Esophagus squamous epithelium (tissue), 4 donors: ENCODE measurements at regions not wholly inside any gene's neighbourhood (a gene's known extent, or its start where the extent isn't known, plus 50 kb on each side); places are given as distances from the start of the nearest gene placed in this dataset.

Experiments
- POLR2A ChIP-seq, 4 donors: fragments of 450-650 bp; IDR thresholded peaks; one replicate each; pipeline ENCODE4 v1.6.1; 2017; ENCODE audit warnings: antibody characterized with exemption in 4 of 4, mild to moderate bottlenecking in 4 of 4, moderate library complexity in 3 of 4
- TF ChIP-seq, protein P1 (sequence below), 6 experiments: fragments of 450-650 bp in 4 of 6; fragments of 200-600 bp in 2 of 6; sonication (generic) in 2 of 6; IDR thresholded peaks; one replicate each; pipeline ENCODE4 v1.5.1; 2016 to 2019; ENCODE audit warnings: antibody characterized with exemption in 6 of 6, mild to moderate bottlenecking in 4 of 6, moderate library complexity in 4 of 6

DNA sequence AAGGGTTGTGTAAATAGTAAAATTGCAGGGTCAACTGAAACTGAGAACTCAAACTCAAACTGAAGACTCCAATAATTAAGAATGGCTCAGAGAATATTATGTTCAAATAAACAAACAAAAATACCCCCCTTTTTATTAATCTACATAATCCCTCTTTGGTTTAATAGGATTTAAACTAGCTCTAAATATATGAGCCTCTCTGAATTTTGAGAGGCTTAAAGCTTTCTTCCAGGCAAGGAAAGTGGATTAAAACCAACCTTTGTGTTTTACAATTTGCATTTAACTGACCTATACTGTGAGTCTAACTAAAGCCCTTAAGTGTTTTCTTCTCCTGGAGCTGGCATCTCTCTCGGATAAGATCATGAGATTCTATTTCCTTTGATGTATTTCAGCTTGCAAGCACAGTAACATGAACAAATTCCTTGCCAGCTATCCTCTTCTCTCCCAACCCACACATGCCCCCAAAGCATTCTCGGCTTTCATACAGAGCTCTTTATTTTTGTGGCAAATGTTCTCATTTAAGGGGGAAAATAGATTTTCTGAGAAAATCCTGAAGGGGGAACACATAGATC is 1310.8 kb upstream of the AGA start:
- TF ChIP-seq, protein P1, sequence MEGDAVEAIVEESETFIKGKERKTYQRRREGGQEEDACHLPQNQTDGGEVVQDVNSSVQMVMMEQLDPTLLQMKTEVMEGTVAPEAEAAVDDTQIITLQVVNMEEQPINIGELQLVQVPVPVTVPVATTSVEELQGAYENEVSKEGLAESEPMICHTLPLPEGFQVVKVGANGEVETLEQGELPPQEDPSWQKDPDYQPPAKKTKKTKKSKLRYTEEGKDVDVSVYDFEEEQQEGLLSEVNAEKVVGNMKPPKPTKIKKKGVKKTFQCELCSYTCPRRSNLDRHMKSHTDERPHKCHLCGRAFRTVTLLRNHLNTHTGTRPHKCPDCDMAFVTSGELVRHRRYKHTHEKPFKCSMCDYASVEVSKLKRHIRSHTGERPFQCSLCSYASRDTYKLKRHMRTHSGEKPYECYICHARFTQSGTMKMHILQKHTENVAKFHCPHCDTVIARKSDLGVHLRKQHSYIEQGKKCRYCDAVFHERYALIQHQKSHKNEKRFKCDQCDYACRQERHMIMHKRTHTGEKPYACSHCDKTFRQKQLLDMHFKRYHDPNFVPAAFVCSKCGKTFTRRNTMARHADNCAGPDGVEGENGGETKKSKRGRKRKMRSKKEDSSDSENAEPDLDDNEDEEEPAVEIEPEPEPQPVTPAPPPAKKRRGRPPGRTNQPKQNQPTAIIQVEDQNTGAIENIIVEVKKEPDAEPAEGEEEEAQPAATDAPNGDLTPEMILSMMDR (IDR thresholded peaks at IDR 0.05): no peak
- no peak for TF ChIP-seq POLR2A (IDR thresholded peaks at IDR 0.05)
